Activated naive CD4-positive, alpha-beta T cell treated with anti-CD3 and anti-CD28 coated beads for 36 hours (primary cell): ENCODE measurements at regions not wholly inside any gene's neighbourhood (a gene's known extent, or its start where the extent isn't known, plus 50 kb on each side); places are given as distances from the start of the nearest gene placed in this dataset.

ENCODE experiments used
- CTCF ChIA-PET: fragments of 350-600 bp; sonication (Branson Sonifier 250); formaldehyde crosslinking; loops from one replicate; lab custom pipeline; 2021; ENCODE audit warnings: antibody characterized with exemption; lab: Charles Lee
- DNase-seq: peaks from one replicate; pipeline ENCODE4 v3.0.0-alpha.2; 2020
- H3K27ac Mint-ChIP-seq: one replicate; pipeline ENCODE4 v1.8.0; 2021; ENCODE audit warnings: mild to moderate bottlenecking, mixed read lengths
- H3K27me3 Mint-ChIP-seq: one replicate; pipeline ENCODE4 v1.8.0; 2021; ENCODE audit warnings: low read depth, mixed read lengths
- H3K36me3 Mint-ChIP-seq: one replicate; pipeline ENCODE4 v1.8.0; 2021; ENCODE audit warnings: low read depth, mixed read lengths
- H3K4me1 Mint-ChIP-seq: one replicate; pipeline ENCODE4 v1.8.0; 2021; ENCODE audit warnings: low read depth, mixed read lengths
- H3K4me3 Mint-ChIP-seq: one replicate; pipeline ENCODE4 v1.8.0; 2021; ENCODE audit warnings: mild to moderate bottlenecking, moderate library complexity, mixed read lengths
- H3K9me3 Mint-ChIP-seq: one replicate; pipeline ENCODE4 v1.8.0; 2021; ENCODE audit warnings: mixed read lengths
- intact Hi-C: fragments of 100-400 bp; cut with micrococcal nuclease; formaldehyde crosslinking; loops from one replicate; pipeline ENCODE4 v1.15.1; 2023

DNA sequence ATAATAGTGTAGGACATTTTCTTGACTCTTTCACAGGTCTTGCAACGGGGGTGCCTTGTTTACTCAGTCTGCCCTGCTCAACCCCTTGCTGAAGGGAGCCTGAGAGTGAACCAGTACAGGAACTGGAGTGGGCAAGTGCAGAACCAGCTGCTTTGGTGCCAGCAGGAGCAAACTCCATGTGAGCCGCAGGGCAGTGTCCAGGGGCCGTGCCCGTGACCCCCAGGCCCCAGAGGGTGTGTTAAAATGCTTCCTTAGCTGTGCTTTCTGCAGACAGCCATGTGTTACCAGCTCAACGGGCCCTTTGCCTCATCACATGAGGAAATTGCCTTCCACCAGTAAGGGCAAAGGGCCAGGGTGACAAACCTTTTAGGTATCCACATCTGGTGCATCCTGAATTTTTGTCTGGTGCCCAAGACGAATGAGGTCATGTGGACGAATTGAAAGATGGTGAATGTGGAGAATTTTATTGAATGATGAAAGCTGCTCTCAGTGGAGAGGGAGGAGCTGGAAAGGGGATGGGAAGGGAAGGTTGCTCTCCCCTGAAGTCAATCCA lies 53.6 kb upstream of the OR5D13 start:
- no peaks in the 10 kb centered on the region for H3K27me3 Mint-ChIP-seq
- H3K4me3 Mint-ChIP-seq: no peak overlapping the region
- DNase-seq: no peak
- no peak overlapping the region for H3K27ac Mint-ChIP-seq
- no peaks in the 10 kb centered on the region for H3K4me1 Mint-ChIP-seq
- CTCF ChIA-PET: no interaction called here
- H3K9me3 Mint-ChIP-seq: peaks cover 4% of the 10 kb centered on the region
- intact Hi-C loops: loop anchor here (5.0 to 10.0 kb wide), 2 partner anchors 65 to 1063 kb away; no protein-coding TSS in a partner anchor
- H3K36me3 Mint-ChIP-seq: no peaks in the 10 kb centered on the region
